ENCODE measurements at regions not wholly inside any gene's neighbourhood (a gene's known extent, or its start where the extent isn't known, plus 50 kb on each side); places are given as distances from the start of the nearest gene placed in this dataset.

GRCh38 chr2:51526766-51527165 is 494.8 kb upstream of the NRXN1 start:
- Histone ChIP-seq H3K27me3 (no peaks in the 10 kb centered on the region), H3K4me1 (no peaks in the 10 kb centered on the region), H3K4me3 (no peak overlapping the region), H3K36me3 (no peaks in the 10 kb centered on the region), H3K27ac (no peak overlapping the region), H3K9me3 (no peaks in the 10 kb centered on the region)
- TF ChIP-seq POLR2A (IDR thresholded peaks at IDR 0.05): no peak
- no peak for TF ChIP-seq CTCF (IDR thresholded peaks at IDR 0.05)
- DNase-seq: no peak

- no peak overlapping the region for H3K27ac ChIP-seq
- no peaks in the 10 kb centered on the region for H3K27me3 ChIP-seq
- no peaks in the 10 kb centered on the region for H3K4me1 ChIP-seq
- no peak for TF ChIP-seq CTCF (IDR thresholded peaks at IDR 0.05)
- no peak overlapping the region for H3K4me3 ChIP-seq
- DNase-seq: no peak
- H3K9me3 ChIP-seq: no peaks in the 10 kb centered on the region
- no peaks in the 10 kb centered on the region for H3K36me3 ChIP-seq
Observed at GRCh38 chr2:51516667-51517066, 484.7 kb upstream of the NRXN1 start.

GRCh38 chr2:51511002-51511401 is 479.1 kb upstream of the NRXN1 start:
- TF ChIP-seq CTCF (IDR thresholded peaks at IDR 0.05) (no peak), POLR2A (IDR thresholded peaks at IDR 0.05) (no peak)
- H3K9me3 ChIP-seq: no peaks in the 10 kb centered on the region
- H3K4me3 ChIP-seq: no peak overlapping the region
- no peak for DNase-seq
- H3K27me3 ChIP-seq: no peaks in the 10 kb centered on the region
- H3K36me3 ChIP-seq: no peaks in the 10 kb centered on the region
- H3K27ac ChIP-seq: no peak overlapping the region
- H3K4me1 ChIP-seq: no peaks in the 10 kb centered on the region

GRCh38 chr2:51510303-51510702 is 478.4 kb upstream of the NRXN1 start:
- Histone ChIP-seq H3K36me3 (no peaks in the 10 kb centered on the region), H3K27me3 (no peaks in the 10 kb centered on the region), H3K9me3 (no peaks in the 10 kb centered on the region), H3K4me1 (no peaks in the 10 kb centered on the region), H3K27ac (no peak overlapping the region), H3K4me3 (no peak overlapping the region)
- TF ChIP-seq POLR2A (IDR thresholded peaks at IDR 0.05): no peak
- no peak for DNase-seq

- H3K4me1 ChIP-seq: no peaks in the 10 kb centered on the region
- TF ChIP-seq POLR2A (IDR thresholded peaks at IDR 0.05) (no peak), CTCF (IDR thresholded peaks at IDR 0.05) (no peak)
- H3K4me3 ChIP-seq: no peak overlapping the region
- no peaks in the 10 kb centered on the region for H3K9me3 ChIP-seq
- DNase-seq: no peak
- no peak overlapping the region for H3K27ac ChIP-seq
- no peaks in the 10 kb centered on the region for H3K36me3 ChIP-seq
- no peaks in the 10 kb centered on the region for H3K27me3 ChIP-seq
Observed at GRCh38 chr2:51505533-51505932, 473.6 kb upstream of the NRXN1 start.

GRCh38 chr2:51490576-51491234 is 458.8 kb upstream of the NRXN1 start:
- Histone ChIP-seq H3K9me3 (peaks cover 0 to 2% (median 0%) of the 10 kb centered on the region in 4 donors), H3K27me3 (no peaks in the 10 kb centered on the region), H3K27ac (no peak overlapping the region), H3K4me1 (no peaks in the 10 kb centered on the region), H3K4me3 (no peak overlapping the region), H3K36me3 (no peaks in the 10 kb centered on the region)
- no peak for DNase-seq
- no peak for TF ChIP-seq POLR2A (IDR thresholded peaks at IDR 0.05)
- no peak for TF ChIP-seq CTCF (IDR thresholded peaks at IDR 0.05)

Measured in Peyer's patch (tissue), 4 donors.